Panc1 (cell line): ENCODE measurements at regions not wholly inside any gene's neighbourhood (a gene's known extent, or its start where the extent isn't known, plus 50 kb on each side); places are given as distances from the start of the nearest gene placed in this dataset.

Experiments
- POLR2AphosphoS5 ChIP-seq: IDR thresholded peaks from 2 replicates; pipeline ENCODE4 v1.6.1; 2012; ENCODE audit warnings: mild to moderate bottlenecking, low read depth, low read length, moderate library complexity
- SIN3A ChIP-seq: IDR thresholded peaks from 2 replicates; pipeline ENCODE4 v1.6.1; 2012; ENCODE audit warnings: low read depth, mild to moderate bottlenecking, low read length, moderate library complexity, borderline replicate concordance; ENCODE audit not compliant: insufficient read depth
- TF ChIP-seq, protein P1 (sequence below): fragments of 450-650 bp; IDR thresholded peaks from 2 replicates; pipeline ENCODE4 v1.5.1; 2017; ENCODE audit warnings: mild to moderate bottlenecking

DNA sequence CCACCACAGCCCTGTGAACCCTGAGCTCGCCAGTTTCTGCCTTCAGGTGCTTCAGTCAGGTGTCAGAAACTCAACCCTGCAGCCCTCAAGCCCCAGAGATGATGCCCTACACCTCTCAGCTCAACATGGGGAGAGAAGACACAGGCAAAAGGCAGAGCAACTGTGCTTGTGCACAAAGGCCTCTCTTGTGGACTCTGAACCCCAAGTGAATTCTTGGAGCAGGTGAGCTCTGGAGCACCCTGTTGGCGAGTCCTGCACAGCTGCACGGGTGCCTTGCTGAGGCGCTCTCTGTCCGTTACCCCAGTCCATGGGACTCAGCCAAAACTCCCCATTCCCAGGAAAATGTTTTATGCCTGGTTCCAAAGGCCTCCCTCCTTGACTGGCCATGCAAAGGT, 197.0 kb downstream of the KLF13 start:
- TF ChIP-seq, protein P1, sequence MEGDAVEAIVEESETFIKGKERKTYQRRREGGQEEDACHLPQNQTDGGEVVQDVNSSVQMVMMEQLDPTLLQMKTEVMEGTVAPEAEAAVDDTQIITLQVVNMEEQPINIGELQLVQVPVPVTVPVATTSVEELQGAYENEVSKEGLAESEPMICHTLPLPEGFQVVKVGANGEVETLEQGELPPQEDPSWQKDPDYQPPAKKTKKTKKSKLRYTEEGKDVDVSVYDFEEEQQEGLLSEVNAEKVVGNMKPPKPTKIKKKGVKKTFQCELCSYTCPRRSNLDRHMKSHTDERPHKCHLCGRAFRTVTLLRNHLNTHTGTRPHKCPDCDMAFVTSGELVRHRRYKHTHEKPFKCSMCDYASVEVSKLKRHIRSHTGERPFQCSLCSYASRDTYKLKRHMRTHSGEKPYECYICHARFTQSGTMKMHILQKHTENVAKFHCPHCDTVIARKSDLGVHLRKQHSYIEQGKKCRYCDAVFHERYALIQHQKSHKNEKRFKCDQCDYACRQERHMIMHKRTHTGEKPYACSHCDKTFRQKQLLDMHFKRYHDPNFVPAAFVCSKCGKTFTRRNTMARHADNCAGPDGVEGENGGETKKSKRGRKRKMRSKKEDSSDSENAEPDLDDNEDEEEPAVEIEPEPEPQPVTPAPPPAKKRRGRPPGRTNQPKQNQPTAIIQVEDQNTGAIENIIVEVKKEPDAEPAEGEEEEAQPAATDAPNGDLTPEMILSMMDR = no peak
- TF ChIP-seq SIN3A (no peak), POLR2AphosphoS5 (no peak)
